ENCODE measurements at regions not wholly inside any gene's neighbourhood (a gene's known extent, or its start where the extent isn't known, plus 50 kb on each side); places are given as distances from the start of the nearest gene placed in this dataset.
"Not testable (repeated sequence)": the region's sequence is repeated elsewhere in the genome, so short reads cannot be mapped to it uniquely, and the experiment has no call there.

DNA sequence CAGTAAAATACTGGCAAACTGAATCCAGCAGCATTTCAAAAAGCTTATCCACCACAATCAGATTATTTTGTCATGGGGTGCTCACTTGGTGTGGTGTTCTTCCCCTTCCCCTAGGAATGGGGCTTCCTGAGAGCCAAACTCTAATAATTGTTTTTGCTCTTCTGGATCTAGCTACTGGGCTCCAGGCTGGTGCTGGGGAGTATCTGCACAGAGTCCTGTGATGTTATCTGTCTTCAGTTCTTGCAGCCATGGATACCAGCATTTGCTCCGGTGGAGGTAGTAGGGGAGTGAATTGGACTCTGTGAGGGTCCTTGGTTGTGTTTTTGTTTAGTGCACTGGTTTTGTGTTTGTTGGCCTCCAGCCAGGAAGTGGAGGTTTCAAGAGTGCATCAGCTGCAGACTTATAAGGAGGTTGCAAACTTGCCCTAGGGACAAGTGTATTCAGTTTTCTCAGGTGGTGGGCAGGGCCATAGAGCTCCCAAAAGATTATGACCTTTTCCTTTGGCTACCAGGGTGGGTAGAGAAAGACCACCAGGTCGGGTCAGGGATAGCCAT is 308.5 kb upstream of the MAGI2 start:
- no peak for DNase-seq (ENCODE audit: low read depth)
- no peak overlapping the region for H3K4me3 ChIP-seq (ENCODE audit: low read depth, low read length)
- TF ChIP-seq MYC (IDR thresholded peaks at IDR 0.05; ENCODE audit: low read depth, low read length) (no peak), POLR2A (IDR thresholded peaks at IDR 0.05; ENCODE audit: extremely low read depth, insufficient read length) (no peak), MAX (IDR thresholded peaks at IDR 0.05; ENCODE audit: low read depth, low read length) (no peak)
- TF ChIP-seq, protein P1, sequence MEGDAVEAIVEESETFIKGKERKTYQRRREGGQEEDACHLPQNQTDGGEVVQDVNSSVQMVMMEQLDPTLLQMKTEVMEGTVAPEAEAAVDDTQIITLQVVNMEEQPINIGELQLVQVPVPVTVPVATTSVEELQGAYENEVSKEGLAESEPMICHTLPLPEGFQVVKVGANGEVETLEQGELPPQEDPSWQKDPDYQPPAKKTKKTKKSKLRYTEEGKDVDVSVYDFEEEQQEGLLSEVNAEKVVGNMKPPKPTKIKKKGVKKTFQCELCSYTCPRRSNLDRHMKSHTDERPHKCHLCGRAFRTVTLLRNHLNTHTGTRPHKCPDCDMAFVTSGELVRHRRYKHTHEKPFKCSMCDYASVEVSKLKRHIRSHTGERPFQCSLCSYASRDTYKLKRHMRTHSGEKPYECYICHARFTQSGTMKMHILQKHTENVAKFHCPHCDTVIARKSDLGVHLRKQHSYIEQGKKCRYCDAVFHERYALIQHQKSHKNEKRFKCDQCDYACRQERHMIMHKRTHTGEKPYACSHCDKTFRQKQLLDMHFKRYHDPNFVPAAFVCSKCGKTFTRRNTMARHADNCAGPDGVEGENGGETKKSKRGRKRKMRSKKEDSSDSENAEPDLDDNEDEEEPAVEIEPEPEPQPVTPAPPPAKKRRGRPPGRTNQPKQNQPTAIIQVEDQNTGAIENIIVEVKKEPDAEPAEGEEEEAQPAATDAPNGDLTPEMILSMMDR (IDR thresholded peaks at IDR 0.05; ENCODE audit: low read depth, low read length), result no peak

GRCh38 chr7:79750941-79751340 is 297.5 kb upstream of the MAGI2 start:
- H3K4me3 ChIP-seq (ENCODE audit: low read depth, low read length); DNase-seq (ENCODE audit: low read depth): not testable (repeated sequence)

DNA sequence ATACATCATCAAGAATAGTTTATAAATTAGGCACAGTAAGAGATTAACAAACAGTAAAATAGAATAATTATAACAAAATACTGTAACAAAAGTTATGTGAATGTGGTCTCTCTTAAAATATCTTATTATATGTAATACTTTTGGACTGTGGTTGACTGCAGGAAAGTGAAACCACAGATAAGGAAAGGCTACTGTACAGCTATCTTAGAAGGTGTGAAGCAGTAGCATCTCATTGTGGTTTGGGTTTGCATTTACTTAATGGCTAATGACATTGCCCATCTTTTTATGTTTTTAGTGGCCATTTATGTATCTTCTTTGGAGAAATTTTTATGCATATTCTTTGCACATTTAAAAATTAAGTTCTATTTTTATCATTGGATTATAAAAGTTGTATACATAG is 296.4 kb upstream of the MAGI2 start:
- H3K4me3 ChIP-seq (ENCODE audit: low read depth, low read length), result no peak overlapping the region
- no peak for DNase-seq (ENCODE audit: low read depth)
- TF ChIP-seq MAX (IDR thresholded peaks at IDR 0.05; ENCODE audit: low read depth, low read length) (no peak), POLR2A (IDR thresholded peaks at IDR 0.05; ENCODE audit: extremely low read depth, insufficient read length) (no peak), MYC (IDR thresholded peaks at IDR 0.05; ENCODE audit: low read depth, low read length) (no peak)
- TF ChIP-seq, protein P1 (IDR thresholded peaks at IDR 0.05; ENCODE audit: low read depth, low read length), result no peak

DNA sequence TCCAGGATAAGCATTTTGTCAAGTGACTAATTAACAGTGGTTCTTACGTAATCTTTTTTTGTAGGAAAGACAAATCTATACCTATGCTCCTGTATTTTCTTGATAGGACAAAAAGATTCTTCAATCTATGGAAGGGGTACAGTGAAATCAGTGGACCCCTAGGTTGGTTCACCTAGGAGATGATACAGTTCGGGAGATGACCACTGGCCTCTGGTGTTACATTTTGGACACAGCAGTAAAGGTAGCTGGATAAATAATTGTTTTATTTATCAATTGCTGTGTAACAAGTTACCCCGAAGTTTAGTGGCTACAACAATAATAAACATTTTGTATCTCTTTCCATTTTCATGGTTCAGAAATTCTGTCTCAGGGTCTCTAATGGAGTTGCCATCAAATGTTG is 288.2 kb upstream of the MAGI2 start:
- TF ChIP-seq POLR2A (IDR thresholded peaks at IDR 0.05; ENCODE audit: extremely low read depth, insufficient read length) (no peak), MAX (IDR thresholded peaks at IDR 0.05; ENCODE audit: low read depth, low read length) (no peak), MYC (IDR thresholded peaks at IDR 0.05; ENCODE audit: low read depth, low read length) (no peak)
- TF ChIP-seq, protein P1 (IDR thresholded peaks at IDR 0.05; ENCODE audit: low read depth, low read length), result no peak
- DNase-seq (ENCODE audit: low read depth), result no peak
- no peak overlapping the region for H3K4me3 ChIP-seq (ENCODE audit: low read depth, low read length)

GRCh38 chr7:79740076-79740475 is 286.6 kb upstream of the MAGI2 start:
- TF ChIP-seq MAX (IDR thresholded peaks at IDR 0.05; ENCODE audit: low read depth, low read length) (no peak), POLR2A (IDR thresholded peaks at IDR 0.05; ENCODE audit: extremely low read depth, insufficient read length) (no peak), MYC (IDR thresholded peaks at IDR 0.05; ENCODE audit: low read depth, low read length) (no peak)
- TF ChIP-seq, protein P1 (IDR thresholded peaks at IDR 0.05; ENCODE audit: low read depth, low read length), result no peak
- no peak for DNase-seq (ENCODE audit: low read depth)
- no peak overlapping the region for H3K4me3 ChIP-seq (ENCODE audit: low read depth, low read length)

DNA sequence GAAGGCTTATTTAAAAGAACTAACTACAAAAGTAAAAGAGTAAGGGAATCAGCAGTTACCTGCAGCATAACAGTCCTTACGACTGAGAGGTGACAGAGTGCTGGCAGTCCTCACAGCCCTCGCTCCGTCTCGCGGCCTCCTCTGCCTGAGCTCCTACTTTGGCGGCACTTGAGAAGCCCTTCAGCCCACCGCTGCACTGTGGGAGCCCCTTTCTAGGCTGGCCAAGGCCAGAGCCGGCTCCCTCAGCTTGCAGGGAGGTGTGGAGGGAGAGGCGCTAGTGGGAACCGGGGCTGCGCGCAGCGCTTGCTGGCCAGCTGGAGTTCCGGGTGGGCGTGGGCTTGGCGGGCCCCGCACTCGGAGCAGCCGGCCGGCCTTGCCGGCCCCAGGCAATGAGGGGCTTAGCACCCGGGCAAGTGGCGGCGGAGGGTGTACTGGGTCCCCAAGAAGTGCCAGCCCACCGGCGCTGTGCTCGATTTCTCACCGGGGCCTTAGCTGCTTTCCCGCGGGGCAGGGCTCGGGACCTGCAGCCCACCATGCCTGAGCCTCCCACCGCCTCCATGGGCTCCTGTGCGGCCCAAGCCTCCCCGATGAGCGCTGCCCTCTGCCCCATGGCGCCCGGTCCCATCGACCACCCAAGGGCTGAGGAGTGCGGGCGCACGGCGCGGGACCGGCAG is 285.7 kb upstream of the MAGI2 start:
- not testable (repeated sequence) for DNase-seq (ENCODE audit: low read depth); H3K4me3 ChIP-seq (ENCODE audit: low read depth, low read length)

- no peak for TF ChIP-seq MAX (IDR thresholded peaks at IDR 0.05; ENCODE audit: low read depth, low read length)
- TF ChIP-seq, protein P1 (IDR thresholded peaks at IDR 0.05; ENCODE audit: low read depth, low read length), result no peak
- TF ChIP-seq MYC (IDR thresholded peaks at IDR 0.05; ENCODE audit: low read depth, low read length), result no peak
- no peak for TF ChIP-seq POLR2A (IDR thresholded peaks at IDR 0.05; ENCODE audit: extremely low read depth, insufficient read length)
- no peak for DNase-seq (ENCODE audit: low read depth)
- H3K4me3 ChIP-seq (ENCODE audit: low read depth, low read length), result no peak overlapping the region
These were observed 283.0 kb upstream of the MAGI2 start for GRCh38 chr7:79736418-79736817.

Data from NB4 (cell line).